Hepatocyte (in vitro differentiated cells): ENCODE measurements at regions not wholly inside any gene's neighbourhood (a gene's known extent, or its start where the extent isn't known, plus 50 kb on each side); places are given as distances from the start of the nearest gene placed in this dataset.
"Not testable (repeated sequence)": the region's sequence is repeated elsewhere in the genome, so short reads cannot be mapped to it uniquely, and the experiment has no call there.

Experiments
- DNase-seq: peaks from one replicate; pipeline ENCODE4 v3.0.0-alpha.2; 2016; ENCODE audit warnings: low spot score
- H2AFZ ChIP-seq: fragments of 200-600 bp; sonication (generic); 2 replicates; pipeline ENCODE4 v1.6.0; 2016; ENCODE audit warnings: antibody characterized with exemption, mild to moderate bottlenecking
- H3K27ac ChIP-seq: fragments of 200-600 bp; sonication (generic); 2 replicates; pipeline ENCODE4 v1.5.1; 2016; ENCODE audit warnings: mild to moderate bottlenecking
- H3K27me3 ChIP-seq: fragments of 200-600 bp; sonication (generic); 2 replicates; pipeline ENCODE4 v1.6.1; 2016
- H3K36me3 ChIP-seq: fragments of 200-600 bp; sonication (generic); replicated peaks from 2 replicates; pipeline ENCODE4 v1.5.1; 2016; ENCODE audit warnings: low read depth; ENCODE audit not compliant: insufficient read depth
- H3K4me1 ChIP-seq: fragments of 200-600 bp; sonication (generic); 2 replicates; pipeline ENCODE4 v1.5.1; 2016; ENCODE audit warnings: mild to moderate bottlenecking, moderate library complexity; ENCODE audit not compliant: insufficient read depth
- H3K4me2 ChIP-seq: fragments of 200-600 bp; sonication (generic); 2 replicates; pipeline ENCODE4 v1.6.0; 2016
- H3K4me3 ChIP-seq: fragments of 200-600 bp; sonication (generic); 2 replicates; pipeline ENCODE4 v1.5.1; 2016; ENCODE audit warnings: mild to moderate bottlenecking
- H3K79me2 ChIP-seq: fragments of 200-600 bp; sonication (generic); 2 replicates; pipeline ENCODE4 v1.6.0; 2017; ENCODE audit warnings: mild to moderate bottlenecking
- H3K9me2 ChIP-seq: fragments of 200-600 bp; sonication (generic); replicated peaks from 2 replicates; pipeline ENCODE4 v1.6.0; 2017; ENCODE audit warnings: mild to moderate bottlenecking; ENCODE audit not compliant: insufficient read depth
- H3K9me3 ChIP-seq: fragments of 200-600 bp; sonication (generic); 2 replicates; pipeline ENCODE4 v1.5.1; 2016; ENCODE audit warnings: low read depth, mild to moderate bottlenecking
- H4K20me1 ChIP-seq: fragments of 200-600 bp; sonication (generic); 2 replicates; pipeline ENCODE4 v1.6.0; 2016; ENCODE audit warnings: mild to moderate bottlenecking; ENCODE audit not compliant: insufficient read depth, poor library complexity, severe bottlenecking
- CTCF ChIP-seq: fragments of 200-600 bp; sonication (generic); IDR thresholded peaks from 2 replicates; pipeline ENCODE4 v1.5.1; 2016; ENCODE audit warnings: antibody characterized with exemption, mild to moderate bottlenecking; ENCODE audit not compliant: poor library complexity
- EZH2 ChIP-seq: fragments of 200-600 bp; sonication (generic); IDR thresholded peaks from 2 replicates; pipeline ENCODE4 v1.6.1; 2016; ENCODE audit warnings: antibody characterized with exemption, mild to moderate bottlenecking, borderline replicate concordance
- EZH2phosphoT487 ChIP-seq: fragments of 200-600 bp; sonication (generic); IDR thresholded peaks from one replicate; pipeline ENCODE4 v1.6.1; 2018; ENCODE audit warnings: antibody characterized with exemption, mild to moderate bottlenecking, low read depth, moderate library complexity; ENCODE audit not compliant: unreplicated experiment, severe bottlenecking
- WGBS: methylation state at CpG from one replicate; pipeline ENCODE4 v1.1.6; 2016; ENCODE audit warnings: low lambda C conversion rate; ENCODE audit errors: missing lambda C conversion rate; 5-methylcytosine and 5-hydroxymethylcytosine counted together

DNA sequence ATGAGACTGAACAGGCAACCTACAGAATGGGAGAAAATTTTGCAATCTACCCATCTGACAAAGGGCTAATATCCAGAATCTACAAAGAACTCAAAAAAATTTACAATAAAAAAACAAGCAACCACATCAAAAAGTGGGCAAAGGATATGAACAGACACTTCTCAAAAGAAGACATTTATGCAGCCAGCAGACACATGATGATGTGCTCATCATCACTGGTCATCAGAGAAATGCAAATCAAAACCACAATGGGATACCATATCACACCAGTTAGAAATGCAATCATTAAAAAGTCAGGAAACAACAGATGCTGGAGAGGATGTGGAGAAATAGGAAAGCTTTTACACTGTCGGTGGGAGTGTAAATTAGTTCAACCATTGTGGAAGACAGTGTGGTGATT is 51.7 kb upstream of the PAXBP1 start:
- H3K4me2 ChIP-seq, H3K27ac ChIP-seq, H3K36me3 ChIP-seq, H3K79me2 ChIP-seq, H3K4me3 ChIP-seq, H3K9me3 ChIP-seq, H3K4me1 ChIP-seq, H3K27me3 ChIP-seq, H4K20me1 ChIP-seq, DNase-seq, H2AFZ ChIP-seq, H3K9me2 ChIP-seq: not testable (repeated sequence)
- 100% methylated on average over 1 of the region's 1 CpG for WGBS

- no peak overlapping the region for H3K4me2 ChIP-seq
- no peaks in the 10 kb centered on the region for H4K20me1 ChIP-seq
- no peak for DNase-seq
- H2AFZ ChIP-seq: no peak overlapping the region
- TF ChIP-seq CTCF (no peak), EZH2phosphoT487 (no peak), EZH2 (no peak)
- no peaks in the 10 kb centered on the region for H3K79me2 ChIP-seq
- H3K36me3 ChIP-seq: no peaks in the 10 kb centered on the region
- H3K9me3 ChIP-seq: no peaks in the 10 kb centered on the region
- H3K9me2 ChIP-seq: no peaks in the 10 kb centered on the region
- H3K4me1 ChIP-seq: no peaks in the 10 kb centered on the region
- 100% methylated on average over 1 of the region's 1 CpG for WGBS
- no peak overlapping the region for H3K4me3 ChIP-seq
- H3K27me3 ChIP-seq: no peaks in the 10 kb centered on the region
- no peak overlapping the region for H3K27ac ChIP-seq
These were observed 53.4 kb upstream of the PAXBP1 start for GRCh38 chr21:32824950-32825349.

- H3K4me2 ChIP-seq: no peak overlapping the region
- no peak overlapping the region for H2AFZ ChIP-seq
- no peaks in the 10 kb centered on the region for H3K9me2 ChIP-seq
- no peaks in the 10 kb centered on the region for H3K27me3 ChIP-seq
- H3K9me3 ChIP-seq: no peaks in the 10 kb centered on the region
- no peak overlapping the region for H3K27ac ChIP-seq
- 59% methylated on average over 9 of the region's 9 CpGs for WGBS
- no peaks in the 10 kb centered on the region for H3K79me2 ChIP-seq
- H4K20me1 ChIP-seq: no peaks in the 10 kb centered on the region
- no peaks in the 10 kb centered on the region for H3K4me1 ChIP-seq
- H3K4me3 ChIP-seq: no peak overlapping the region
- peak; percentile 76 for DNase-seq
- TF ChIP-seq CTCF (peak; percentile 68), EZH2 (no peak)
- no peaks in the 10 kb centered on the region for H3K36me3 ChIP-seq
These were observed 55.0 kb upstream of the PAXBP1 start for GRCh38 chr21:32826329-32827167.

GRCh38 chr21:32828908-32829307 is 57.4 kb upstream of the PAXBP1 start:
- DNase-seq: no peak
- Histone ChIP-seq H3K9me2 (no peaks in the 10 kb centered on the region), H3K4me2 (no peak overlapping the region), H3K27me3 (no peaks in the 10 kb centered on the region), H3K27ac (no peak overlapping the region), H2AFZ (no peak overlapping the region), H3K79me2 (no peaks in the 10 kb centered on the region), H3K4me3 (no peak overlapping the region), H3K36me3 (no peaks in the 10 kb centered on the region), H3K4me1 (no peaks in the 10 kb centered on the region), H3K9me3 (no peaks in the 10 kb centered on the region), H4K20me1 (no peaks in the 10 kb centered on the region)
- WGBS: 70% methylated on average over 4 of the region's 4 CpGs
- TF ChIP-seq EZH2phosphoT487: no peak
- TF ChIP-seq CTCF: no peak
- no peak for TF ChIP-seq EZH2
